PFSK-1 (cell line): ENCODE measurements at regions not wholly inside any gene's neighbourhood (a gene's known extent, or its start where the extent isn't known, plus 50 kb on each side); places are given as distances from the start of the nearest gene placed in this dataset.

Source experiments
- FOXP2 ChIP-seq: optimal IDR thresholded peaks from 2 replicates; pipeline ENCODE3; 2011; ENCODE audit warnings: borderline replicate concordance, control low read depth, inconsistent platforms; ENCODE audit not compliant: insufficient read depth; ENCODE audit errors: extremely low read length, extremely low read depth
- POLR2AphosphoS5 ChIP-seq: IDR thresholded peaks from 2 replicates; pipeline ENCODE4 v1.6.1; 2012; ENCODE audit warnings: low read depth, mild to moderate bottlenecking, control low read depth, low read length, moderate library complexity
- SIN3A ChIP-seq: IDR thresholded peaks from 2 replicates; pipeline ENCODE4 v1.6.1; 2012; ENCODE audit warnings: mild to moderate bottlenecking, low read length, moderate library complexity, borderline replicate concordance; ENCODE audit not compliant: insufficient read depth
- TAF1 ChIP-seq: IDR thresholded peaks from 2 replicates; pipeline ENCODE4 v1.6.1; 2012; ENCODE audit warnings: low read length, control low read depth, borderline replicate concordance; ENCODE audit not compliant: insufficient read depth
- TF ChIP-seq, protein P1 (sequence below), 2 experiments: IDR thresholded peaks; 2 replicates each; pipeline versions ENCODE4 v1.6.1 to v1.8.0; 2011 to 2012; ENCODE audit warnings: low read depth in 2 of 2, low read length in 2 of 2, control low read depth in 1 of 2, inconsistent platforms in 1 of 2, mild to moderate bottlenecking in 1 of 2, moderate library complexity in 1 of 2; ENCODE audit not compliant: insufficient read depth in 1 of 2

- TF ChIP-seq, protein P1, sequence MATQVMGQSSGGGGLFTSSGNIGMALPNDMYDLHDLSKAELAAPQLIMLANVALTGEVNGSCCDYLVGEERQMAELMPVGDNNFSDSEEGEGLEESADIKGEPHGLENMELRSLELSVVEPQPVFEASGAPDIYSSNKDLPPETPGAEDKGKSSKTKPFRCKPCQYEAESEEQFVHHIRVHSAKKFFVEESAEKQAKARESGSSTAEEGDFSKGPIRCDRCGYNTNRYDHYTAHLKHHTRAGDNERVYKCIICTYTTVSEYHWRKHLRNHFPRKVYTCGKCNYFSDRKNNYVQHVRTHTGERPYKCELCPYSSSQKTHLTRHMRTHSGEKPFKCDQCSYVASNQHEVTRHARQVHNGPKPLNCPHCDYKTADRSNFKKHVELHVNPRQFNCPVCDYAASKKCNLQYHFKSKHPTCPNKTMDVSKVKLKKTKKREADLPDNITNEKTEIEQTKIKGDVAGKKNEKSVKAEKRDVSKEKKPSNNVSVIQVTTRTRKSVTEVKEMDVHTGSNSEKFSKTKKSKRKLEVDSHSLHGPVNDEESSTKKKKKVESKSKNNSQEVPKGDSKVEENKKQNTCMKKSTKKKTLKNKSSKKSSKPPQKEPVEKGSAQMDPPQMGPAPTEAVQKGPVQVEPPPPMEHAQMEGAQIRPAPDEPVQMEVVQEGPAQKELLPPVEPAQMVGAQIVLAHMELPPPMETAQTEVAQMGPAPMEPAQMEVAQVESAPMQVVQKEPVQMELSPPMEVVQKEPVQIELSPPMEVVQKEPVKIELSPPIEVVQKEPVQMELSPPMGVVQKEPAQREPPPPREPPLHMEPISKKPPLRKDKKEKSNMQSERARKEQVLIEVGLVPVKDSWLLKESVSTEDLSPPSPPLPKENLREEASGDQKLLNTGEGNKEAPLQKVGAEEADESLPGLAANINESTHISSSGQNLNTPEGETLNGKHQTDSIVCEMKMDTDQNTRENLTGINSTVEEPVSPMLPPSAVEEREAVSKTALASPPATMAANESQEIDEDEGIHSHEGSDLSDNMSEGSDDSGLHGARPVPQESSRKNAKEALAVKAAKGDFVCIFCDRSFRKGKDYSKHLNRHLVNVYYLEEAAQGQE (IDR thresholded peaks at IDR 0.05; ENCODE audit: insufficient read depth in 1 of 2, low read depth in 2 of 2, low read length in 2 of 2) = no peak
- TF ChIP-seq SIN3A (no peak), TAF1 (no peak), FOXP2 (no peak), POLR2AphosphoS5 (no peak)
These were observed 112.2 kb upstream of the ALDH1B1 start for GRCh38 chr9:38280251-38280800.

- no peak for TF ChIP-seq FOXP2
- no peak for TF ChIP-seq POLR2AphosphoS5
- TF ChIP-seq, protein P1 (IDR thresholded peaks at IDR 0.05; ENCODE audit: insufficient read depth in 1 of 2, low read depth in 2 of 2, low read length in 2 of 2) = no peak
- no peak for TF ChIP-seq SIN3A
- TF ChIP-seq TAF1 = no peak
These were observed 113.4 kb upstream of the ALDH1B1 start for GRCh38 chr9:38278931-38279679.

GRCh38 chr9:38278457-38278856, 114.0 kb upstream of the ALDH1B1 start:
- TF ChIP-seq, protein P1 (IDR thresholded peaks at IDR 0.05; ENCODE audit: insufficient read depth in 1 of 2, low read depth in 2 of 2, low read length in 2 of 2) = no peak
- no peak for TF ChIP-seq POLR2AphosphoS5
- no peak for TF ChIP-seq TAF1
- TF ChIP-seq SIN3A = no peak
- TF ChIP-seq FOXP2 = no peak

DNA sequence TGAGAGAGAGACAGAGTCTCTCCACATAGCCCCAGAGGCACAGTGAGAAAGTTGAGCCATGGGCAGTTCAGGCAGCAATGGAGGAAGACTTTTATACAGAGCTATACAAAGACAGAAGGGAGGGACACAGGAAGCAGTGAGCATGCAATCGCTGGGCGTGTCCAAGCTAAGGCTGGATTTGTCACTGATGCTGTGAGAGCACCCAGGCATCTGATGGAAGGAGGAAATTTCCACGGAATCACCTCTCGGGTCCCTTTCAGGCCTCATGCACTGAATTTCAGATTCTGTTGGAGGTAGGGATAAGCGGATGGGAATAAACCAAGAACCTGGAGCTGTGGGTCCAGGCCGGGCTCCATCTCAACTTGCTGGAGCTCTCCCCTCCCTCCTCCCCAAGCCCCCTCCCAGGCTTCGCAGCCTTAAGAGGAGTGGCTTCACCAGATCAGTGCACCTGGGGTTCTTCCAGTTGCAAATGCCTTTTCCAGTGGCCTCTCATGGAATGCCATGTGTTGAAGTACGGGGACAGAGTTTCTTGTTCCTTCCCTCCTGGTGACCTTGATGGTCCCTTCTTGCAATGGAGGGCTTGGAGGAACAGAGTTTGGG, 114.8 kb upstream of the ALDH1B1 start:
- TF ChIP-seq, protein P1 (IDR thresholded peaks at IDR 0.05; ENCODE audit: insufficient read depth in 1 of 2, low read depth in 2 of 2, low read length in 2 of 2) = no peak
- TF ChIP-seq POLR2AphosphoS5 = no peak
- no peak for TF ChIP-seq FOXP2
- TF ChIP-seq TAF1 = no peak
- no peak for TF ChIP-seq SIN3A
